HUES6 (cell line): ENCODE measurements at regions not wholly inside any gene's neighbourhood (a gene's known extent, or its start where the extent isn't known, plus 50 kb on each side); places are given as distances from the start of the nearest gene placed in this dataset.
"Not testable (repeated sequence)": the region's sequence is repeated elsewhere in the genome, so short reads cannot be mapped to it uniquely, and the experiment has no call there.

ENCODE experiments used
- H3K27ac ChIP-seq: 2 replicates; pipeline ENCODE4 v1.7.0; 2013; ENCODE audit warnings: low read depth, mild to moderate bottlenecking, low read length, inconsistent platforms
- H3K27me3 ChIP-seq: 2 replicates; pipeline ENCODE4 v1.6.1; 2013; ENCODE audit warnings: low read length; ENCODE audit not compliant: control insufficient read depth, insufficient read depth
- H3K36me3 ChIP-seq: 2 replicates; pipeline ENCODE4 v1.6.1; 2013; ENCODE audit warnings: low read length; ENCODE audit not compliant: control insufficient read depth, insufficient read depth
- H3K4me1 ChIP-seq: 2 replicates; pipeline ENCODE4 v1.6.1; 2013; ENCODE audit warnings: low read length; ENCODE audit not compliant: control insufficient read depth, insufficient read depth
- H3K4me3 ChIP-seq: 2 replicates; pipeline ENCODE4 v1.5.1; 2013; ENCODE audit warnings: low read depth, low read length
- H3K9ac ChIP-seq: one replicate; pipeline ENCODE4 v1.6.1; 2013; ENCODE audit warnings: mild to moderate bottlenecking, low read length
- H3K9me3 ChIP-seq: 2 replicates; pipeline ENCODE4 v1.6.1; 2013; ENCODE audit warnings: low read depth, low read length; ENCODE audit not compliant: control insufficient read depth, insufficient read depth

- Histone ChIP-seq H3K27ac (no peak overlapping the region), H3K27me3 (no peaks in the 10 kb centered on the region), H3K4me3 (no peak overlapping the region), H3K36me3 (no peaks in the 10 kb centered on the region), H3K9me3 (no peaks in the 10 kb centered on the region), H3K9ac (no peak overlapping the region), H3K4me1 (peaks cover 3% of the 10 kb centered on the region)
These were observed 163.8 kb upstream of the PGRMC2 start for GRCh38 chr4:128451270-128451905.

- Histone ChIP-seq H3K27ac (no peak overlapping the region), H3K9me3 (no peaks in the 10 kb centered on the region)
These were observed 162.9 kb upstream of the PGRMC2 start for GRCh38 chr4:128450326-128451120.

GRCh38 chr4:128449251-128449650 lies 161.6 kb upstream of the PGRMC2 start:
- H3K9me3 ChIP-seq, result 0 out of 2 replicates have a peak, but pooled peaks cover 1% of the 10 kb centered on the region
- no peak overlapping the region for H3K4me3 ChIP-seq
- no peak overlapping the region for H3K27ac ChIP-seq
- no peaks in the 10 kb centered on the region for H3K36me3 ChIP-seq
- no peaks in the 10 kb centered on the region for H3K27me3 ChIP-seq
- H3K4me1 ChIP-seq, result no peaks in the 10 kb centered on the region
- no peak overlapping the region for H3K9ac ChIP-seq

More at GRCh38 chr4:128450326-128451120, 162.9 kb upstream of the PGRMC2 start:
- H3K4me1 ChIP-seq, result peaks cover 3% of the 10 kb centered on the region
- no peak overlapping the region for H3K4me3 ChIP-seq
- H3K9ac ChIP-seq, result no peak overlapping the region
- no peaks in the 10 kb centered on the region for H3K27me3 ChIP-seq
- no peaks in the 10 kb centered on the region for H3K36me3 ChIP-seq

GRCh38 chr4:128444544-128445302 lies 157.1 kb upstream of the PGRMC2 start:
- H3K9me3 ChIP-seq, result peaks cover 22% of the 10 kb centered on the region
- H3K27ac ChIP-seq, result no peak overlapping the region
- no peaks in the 10 kb centered on the region for H3K36me3 ChIP-seq

GRCh38 chr4:128440923-128441322 lies 153.3 kb upstream of the PGRMC2 start:
- H3K9ac ChIP-seq, result no peak overlapping the region
- no peaks in the 10 kb centered on the region for H3K4me1 ChIP-seq
- no peak overlapping the region for H3K27ac ChIP-seq
- no peaks in the 10 kb centered on the region for H3K36me3 ChIP-seq
- H3K27me3 ChIP-seq, result no peaks in the 10 kb centered on the region
- no peak overlapping the region for H3K4me3 ChIP-seq
- peaks cover 32% of the 10 kb centered on the region for H3K9me3 ChIP-seq

More at GRCh38 chr4:128444544-128445302, 157.1 kb upstream of the PGRMC2 start:
- Histone ChIP-seq H3K27me3 (no peaks in the 10 kb centered on the region), H3K9ac (no peak overlapping the region), H3K4me3 (no peak overlapping the region), H3K4me1 (no peaks in the 10 kb centered on the region)

GRCh38 chr4:128437023-128437422 lies 149.4 kb upstream of the PGRMC2 start:
- H3K27me3 ChIP-seq, H3K36me3 ChIP-seq, H3K4me1 ChIP-seq, H3K27ac ChIP-seq, H3K4me3 ChIP-seq, H3K9ac ChIP-seq: not testable (repeated sequence)
- H3K9me3 ChIP-seq, result peaks cover 23% of the 10 kb centered on the region

- not testable (repeated sequence) for H3K27ac ChIP-seq, H3K9ac ChIP-seq, H3K9me3 ChIP-seq, H3K4me3 ChIP-seq, H3K27me3 ChIP-seq, H3K36me3 ChIP-seq, H3K4me1 ChIP-seq
These were observed 141.5 kb upstream of the PGRMC2 start for GRCh38 chr4:128429023-128429613.

- Histone ChIP-seq H3K4me3 (no peak overlapping the region), H3K27me3 (no peaks in the 10 kb centered on the region), H3K9ac (no peak overlapping the region), H3K36me3 (no peaks in the 10 kb centered on the region), H3K4me1 (no peaks in the 10 kb centered on the region), H3K9me3 (peaks cover 8% of the 10 kb centered on the region; the same call in 1 of the 2 replicates), H3K27ac (no peak overlapping the region)
These were observed 140.8 kb upstream of the PGRMC2 start for GRCh38 chr4:128428397-128428796.

- no peak overlapping the region for H3K27ac ChIP-seq
- no peak overlapping the region for H3K9ac ChIP-seq
- H3K4me3 ChIP-seq, result no peak overlapping the region
- no peaks in the 10 kb centered on the region for H3K36me3 ChIP-seq
- peaks cover 8% of the 10 kb centered on the region; the same call in 1 of the 2 replicates for H3K9me3 ChIP-seq
- H3K4me1 ChIP-seq, result no peaks in the 10 kb centered on the region
- H3K27me3 ChIP-seq, result no peaks in the 10 kb centered on the region
These were observed 140.3 kb upstream of the PGRMC2 start for GRCh38 chr4:128427832-128428366.

GRCh38 chr4:128424527-128425497 lies 137.2 kb upstream of the PGRMC2 start:
- Histone ChIP-seq H3K4me1 (peaks cover under 1% of the 10 kb centered on the region; the same call in 1 of the 2 replicates), H3K9me3 (0 out of 2 replicates have a peak, but pooled peaks cover 3% of the 10 kb centered on the region), H3K27me3 (no peaks in the 10 kb centered on the region), H3K4me3 (no peak overlapping the region), H3K9ac (no peak overlapping the region), H3K36me3 (no peaks in the 10 kb centered on the region), H3K27ac (no peak overlapping the region)
